CD14-positive monocyte (primary cell): ENCODE measurements at regions not wholly inside any gene's neighbourhood (a gene's known extent, or its start where the extent isn't known, plus 50 kb on each side); places are given as distances from the start of the nearest gene placed in this dataset.

Experiments
- DNase-seq, 3 donors: peaks; one replicate each; pipeline ENCODE4 v3.0.0-alpha.2; 2011 to 2022
- H2AFZ ChIP-seq: 2 replicates; pipeline ENCODE4 v1.6.0; 2012; ENCODE audit warnings: mild to moderate bottlenecking, low read depth, low read length, inconsistent platforms; ENCODE audit not compliant: insufficient read depth, poor library complexity, severe bottlenecking
- H3K27ac ChIP-seq, 2 donors: 1 replicate in 1 of 2; 2 replicates in 1 of 2; pipeline ENCODE4 v1.5.1; 2012 to 2013; ENCODE audit warnings: low read length in 2 of 2, control low read depth in 1 of 2, inconsistent platforms in 1 of 2, low read depth in 1 of 2, mild to moderate bottlenecking in 1 of 2
- H3K27me3 ChIP-seq, 2 donors: one replicate each; pipeline versions ENCODE4 v1.6.0 to v1.6.1; 2011 to 2013; ENCODE audit warnings: low read length in 2 of 2; ENCODE audit not compliant: control insufficient read depth in 2 of 2, insufficient read depth in 2 of 2
- H3K36me3 ChIP-seq, 2 donors: replicated peaks in 1 of 2; 1 replicate in 1 of 2; 2 replicates in 1 of 2; pipeline versions ENCODE4 v1.5.1 to v1.6.1; 2012 to 2013; ENCODE audit warnings: low read length in 2 of 2, control low read depth in 1 of 2, inconsistent platforms in 1 of 2, mild to moderate bottlenecking in 1 of 2; ENCODE audit not compliant: insufficient read depth in 2 of 2, control insufficient read depth in 1 of 2
- H3K4me1 ChIP-seq, 2 donors: 1 replicate in 1 of 2; 2 replicates in 1 of 2; pipeline versions ENCODE4 v1.5.1 to v1.6.1; 2012 to 2013; ENCODE audit warnings: low read length in 2 of 2, control low read depth in 1 of 2, inconsistent platforms in 1 of 2, mild to moderate bottlenecking in 1 of 2, moderate library complexity in 1 of 2; ENCODE audit not compliant: insufficient read depth in 2 of 2, control insufficient read depth in 1 of 2
- H3K4me2 ChIP-seq: replicated peaks from 2 replicates; pipeline ENCODE3; 2012; ENCODE audit warnings: low read length, moderate library complexity, mild to moderate bottlenecking; ENCODE audit not compliant: poor library complexity, severe bottlenecking; ENCODE audit errors: extremely low read depth
- H3K4me3 ChIP-seq, 3 experiments: fragments of 200-600 bp in 1 of 3; sonication (generic) in 1 of 3; replicated peaks in 1 of 3; 1 replicate in 2 of 3; 2 replicates in 1 of 3; pipeline ENCODE4 v1.5.1; 2011 to 2013; ENCODE audit warnings: low read length in 3 of 3, mild to moderate bottlenecking in 3 of 3, control low read depth in 2 of 3, low read depth in 2 of 3, inconsistent platforms in 1 of 3, moderate library complexity in 1 of 3
- H3K79me2 ChIP-seq: 2 replicates; pipeline ENCODE4 v1.6.0; 2012; ENCODE audit warnings: mild to moderate bottlenecking, control low read depth, inconsistent platforms, low read length, moderate library complexity; ENCODE audit not compliant: insufficient read depth
- H3K9ac ChIP-seq: 2 replicates; pipeline ENCODE4 v1.6.0; 2017; ENCODE audit warnings: low read length, mild to moderate bottlenecking; ENCODE audit not compliant: insufficient read depth, poor library complexity, severe bottlenecking
- H3K9me3 ChIP-seq, 2 donors: replicated peaks in 1 of 2; 1 replicate in 1 of 2; 2 replicates in 1 of 2; pipeline versions ENCODE4 v1.5.1 to v1.6.1; 2012 to 2013; ENCODE audit warnings: low read length in 2 of 2, control low read depth in 1 of 2; ENCODE audit not compliant: control insufficient read depth in 1 of 2, insufficient read depth in 1 of 2
- H4K20me1 ChIP-seq: 2 replicates; pipeline ENCODE4 v1.6.0; 2012; ENCODE audit warnings: mild to moderate bottlenecking, low read length, control low read depth, moderate library complexity; ENCODE audit not compliant: insufficient read depth
- H3K27ac Mint-ChIP-seq, 7 donors: one replicate each; pipeline ENCODE4 v1.8.0; 2020; ENCODE audit warnings: mild to moderate bottlenecking in 7 of 7, mixed read lengths in 7 of 7, moderate library complexity in 6 of 7, inconsistent platforms in 2 of 7
- H3K27me3 Mint-ChIP-seq, 3 donors: one replicate each; pipeline ENCODE4 v1.8.0; 2021 to 2022; ENCODE audit warnings: low read depth in 3 of 3, mild to moderate bottlenecking in 3 of 3, mixed read lengths in 3 of 3, moderate library complexity in 3 of 3, inconsistent platforms in 1 of 3
- H3K36me3 Mint-ChIP-seq, 2 donors: one replicate each; pipeline ENCODE4 v1.8.0; 2020; ENCODE audit warnings: mixed read lengths in 2 of 2, inconsistent platforms in 1 of 2, mild to moderate bottlenecking in 1 of 2
- H3K4me1 Mint-ChIP-seq: one replicate; pipeline ENCODE4 v1.8.0; 2020; ENCODE audit warnings: mild to moderate bottlenecking, mixed read lengths
- H3K4me3 Mint-ChIP-seq, 2 donors: one replicate each; pipeline ENCODE4 v1.8.0; 2020; ENCODE audit warnings: mild to moderate bottlenecking in 2 of 2, mixed read lengths in 2 of 2, moderate library complexity in 1 of 2
- H3K9me3 Mint-ChIP-seq, 7 donors: one replicate each; pipeline ENCODE4 v1.8.0; 2020 to 2022; ENCODE audit warnings: mixed read lengths in 7 of 7, mild to moderate bottlenecking in 6 of 7, moderate library complexity in 6 of 7, inconsistent platforms in 2 of 7
- WGBS: methylation state at CpG from one replicate; pipeline ENCODE4 v1.1.5; 2013; ENCODE audit warnings: missing lambda C conversion rate; ENCODE audit not compliant: insufficient coverage; 5-methylcytosine and 5-hydroxymethylcytosine counted together
- intact Hi-C, 2 donors: fragments of 100-400 bp; cut with micrococcal nuclease; formaldehyde crosslinking; loops; one replicate each; pipeline versions ENCODE4 v1.15.0 to v1.15.1; 2023
- TF ChIP-seq, protein P1 (sequence below): fragments of 200-600 bp; IDR thresholded peaks from one replicate; pipeline ENCODE4 v1.8.0; 2022; ENCODE audit warnings: antibody characterized with exemption, mild to moderate bottlenecking

GRCh38 chr4:132619968-132620367 is 529.1 kb upstream of the PCDH10 start:
- H2AFZ ChIP-seq, result no peak overlapping the region
- H3K4me1 ChIP-seq, result no peaks in the 10 kb centered on the region
- Mint-ChIP-seq H3K4me3 (no peak overlapping the region), H3K27me3 (no peaks in the 10 kb centered on the region), H3K36me3 (no peaks in the 10 kb centered on the region), H3K4me1 (no peaks in the 10 kb centered on the region), H3K9me3 (peaks cover 0 to 6% (median 0%) of the 10 kb centered on the region in 7 donors), H3K27ac (no peak overlapping the region)
- no peak overlapping the region for H3K9ac ChIP-seq
- no peaks in the 10 kb centered on the region for H3K36me3 ChIP-seq
- TF ChIP-seq, protein P1, sequence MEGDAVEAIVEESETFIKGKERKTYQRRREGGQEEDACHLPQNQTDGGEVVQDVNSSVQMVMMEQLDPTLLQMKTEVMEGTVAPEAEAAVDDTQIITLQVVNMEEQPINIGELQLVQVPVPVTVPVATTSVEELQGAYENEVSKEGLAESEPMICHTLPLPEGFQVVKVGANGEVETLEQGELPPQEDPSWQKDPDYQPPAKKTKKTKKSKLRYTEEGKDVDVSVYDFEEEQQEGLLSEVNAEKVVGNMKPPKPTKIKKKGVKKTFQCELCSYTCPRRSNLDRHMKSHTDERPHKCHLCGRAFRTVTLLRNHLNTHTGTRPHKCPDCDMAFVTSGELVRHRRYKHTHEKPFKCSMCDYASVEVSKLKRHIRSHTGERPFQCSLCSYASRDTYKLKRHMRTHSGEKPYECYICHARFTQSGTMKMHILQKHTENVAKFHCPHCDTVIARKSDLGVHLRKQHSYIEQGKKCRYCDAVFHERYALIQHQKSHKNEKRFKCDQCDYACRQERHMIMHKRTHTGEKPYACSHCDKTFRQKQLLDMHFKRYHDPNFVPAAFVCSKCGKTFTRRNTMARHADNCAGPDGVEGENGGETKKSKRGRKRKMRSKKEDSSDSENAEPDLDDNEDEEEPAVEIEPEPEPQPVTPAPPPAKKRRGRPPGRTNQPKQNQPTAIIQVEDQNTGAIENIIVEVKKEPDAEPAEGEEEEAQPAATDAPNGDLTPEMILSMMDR, result no peak
- intact Hi-C loops, result no loop called here
- WGBS, result 100% methylated on average over 1 of the region's 1 CpG
- no peaks in the 10 kb centered on the region for H3K79me2 ChIP-seq
- H3K4me2 ChIP-seq, result no peak overlapping the region
- H3K27me3 ChIP-seq, result no peaks in the 10 kb centered on the region
- peaks cover 0 to 7% of the 10 kb centered on the region in 2 donors for H3K9me3 ChIP-seq
- no peaks in the 10 kb centered on the region for H4K20me1 ChIP-seq
- H3K27ac ChIP-seq, result no peak overlapping the region
- H3K4me3 ChIP-seq, result no peak overlapping the region
- DNase-seq, result no peak

DNA sequence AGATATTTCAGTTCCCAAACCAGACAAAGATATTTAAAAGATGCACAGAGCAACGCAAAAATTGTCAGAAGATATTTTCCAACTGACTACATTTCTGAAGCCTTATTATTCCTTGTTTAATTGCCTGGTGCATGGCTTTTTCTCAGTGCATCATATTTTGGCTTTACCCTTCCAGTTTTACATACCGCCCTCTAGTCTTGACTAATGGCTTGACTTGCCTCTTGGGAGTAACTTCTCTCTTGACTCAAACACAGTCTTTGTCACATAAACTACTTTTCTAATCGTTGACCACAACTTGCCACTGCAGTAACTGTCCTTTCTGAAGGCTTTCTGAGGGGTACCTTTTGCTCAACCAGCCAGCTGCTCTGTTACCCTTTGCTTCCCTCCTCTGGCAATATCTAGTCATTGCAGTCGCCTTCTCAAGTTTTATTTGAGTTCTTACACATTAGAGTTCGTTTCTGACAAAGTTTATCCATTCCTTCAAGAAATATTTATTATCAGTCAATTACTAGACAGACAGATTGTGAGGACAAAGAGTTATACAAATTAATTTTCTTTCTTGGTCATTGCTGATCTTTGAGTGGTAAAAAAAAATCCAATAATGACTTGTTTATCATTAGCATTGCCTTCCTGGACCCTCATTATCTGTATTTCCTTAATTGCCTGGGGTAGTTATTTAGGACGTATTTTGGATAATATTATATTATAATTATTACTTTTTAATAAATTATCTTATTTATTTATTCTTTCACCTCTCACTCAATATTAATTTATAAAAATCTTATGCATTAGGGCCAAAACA is 506.9 kb upstream of the PCDH10 start:
- Histone ChIP-seq H3K4me2 (no peak overlapping the region), H3K4me3 (no peak overlapping the region), H3K79me2 (no peaks in the 10 kb centered on the region), H3K9me3 (no peaks in the 10 kb centered on the region), H4K20me1 (no peaks in the 10 kb centered on the region), H3K4me1 (no peaks in the 10 kb centered on the region), H3K27me3 (no peaks in the 10 kb centered on the region), H3K9ac (no peak overlapping the region), H3K27ac (no peak overlapping the region), H3K36me3 (no peaks in the 10 kb centered on the region), H2AFZ (no peak overlapping the region)
- H3K27me3 Mint-ChIP-seq, result no peaks in the 10 kb centered on the region
- H3K27ac Mint-ChIP-seq, result no peak overlapping the region
- H3K36me3 Mint-ChIP-seq, result no peaks in the 10 kb centered on the region
- intact Hi-C loops, result no loop called here
- H3K9me3 Mint-ChIP-seq, result no peaks in the 10 kb centered on the region
- no peak overlapping the region for H3K4me3 Mint-ChIP-seq
- H3K4me1 Mint-ChIP-seq, result no peaks in the 10 kb centered on the region
- TF ChIP-seq, protein P1, result peak; percentile 29
- DNase-seq, result no peak
- 37% methylated on average over 3 of the region's 6 CpGs for WGBS
